Muscle of leg (tissue), 3 donors: ENCODE measurements at regions not wholly inside any gene's neighbourhood (a gene's known extent, or its start where the extent isn't known, plus 50 kb on each side); places are given as distances from the start of the nearest gene placed in this dataset.

Source experiments
- DNase-seq: peaks from one replicate; pipeline ENCODE4 v3.0.0; 2013
- H3K27ac ChIP-seq: one replicate; pipeline ENCODE4 v1.5.1; 2013; ENCODE audit warnings: mild to moderate bottlenecking, low read length, control low read depth
- H3K27me3 ChIP-seq: one replicate; pipeline ENCODE4 v1.6.1; 2013; ENCODE audit warnings: low read length; ENCODE audit not compliant: control insufficient read depth, insufficient read depth
- H3K36me3 ChIP-seq: one replicate; pipeline ENCODE4 v1.6.1; 2013; ENCODE audit warnings: low read length; ENCODE audit not compliant: control insufficient read depth, insufficient read depth
- H3K4me1 ChIP-seq: one replicate; pipeline ENCODE4 v1.6.1; 2013; ENCODE audit warnings: low read length; ENCODE audit not compliant: control insufficient read depth, insufficient read depth
- H3K4me3 ChIP-seq: one replicate; pipeline ENCODE4 v1.5.1; 2013; ENCODE audit warnings: low read length, control low read depth
- H3K9me3 ChIP-seq: replicated peaks from 2 replicates; pipeline ENCODE4 v1.6.1; 2013; ENCODE audit warnings: low read depth, low read length; ENCODE audit not compliant: control insufficient read depth
- WGBS: methylation state at CpG from one replicate; pipeline ENCODE4 v1.1.5; 2013; ENCODE audit warnings: missing lambda C conversion rate; ENCODE audit not compliant: insufficient coverage; 5-methylcytosine and 5-hydroxymethylcytosine counted together

DNA sequence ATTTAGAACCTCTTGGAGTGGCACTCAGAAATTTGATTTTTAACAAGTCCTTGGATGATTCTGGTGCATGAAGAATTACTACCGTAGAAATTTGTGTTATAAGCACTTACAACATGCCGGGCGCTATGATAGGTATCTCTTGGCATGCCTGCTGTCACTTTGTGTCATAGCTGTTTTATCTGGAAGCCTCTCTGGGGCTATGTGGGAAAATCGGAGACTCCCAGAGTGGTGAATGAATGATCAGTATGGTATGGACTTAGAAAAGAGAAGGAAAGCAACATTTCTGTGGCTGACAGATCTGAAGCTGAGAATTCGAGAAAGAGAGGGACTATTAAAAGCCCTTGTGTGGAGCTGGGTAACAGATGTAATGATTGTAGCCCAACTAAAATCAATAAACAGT is 177.4 kb upstream of the MAMLD1 start:
- H3K27me3 ChIP-seq = peaks cover 4% of the 10 kb centered on the region
- no peak for DNase-seq
- H3K9me3 ChIP-seq = no peaks in the 10 kb centered on the region
- H3K4me3 ChIP-seq = no peak overlapping the region
- no peak overlapping the region for H3K27ac ChIP-seq
- 89% methylated on average over 5 of the region's 5 CpGs for WGBS
- H3K4me1 ChIP-seq = no peaks in the 10 kb centered on the region
- H3K36me3 ChIP-seq = no peaks in the 10 kb centered on the region

DNA sequence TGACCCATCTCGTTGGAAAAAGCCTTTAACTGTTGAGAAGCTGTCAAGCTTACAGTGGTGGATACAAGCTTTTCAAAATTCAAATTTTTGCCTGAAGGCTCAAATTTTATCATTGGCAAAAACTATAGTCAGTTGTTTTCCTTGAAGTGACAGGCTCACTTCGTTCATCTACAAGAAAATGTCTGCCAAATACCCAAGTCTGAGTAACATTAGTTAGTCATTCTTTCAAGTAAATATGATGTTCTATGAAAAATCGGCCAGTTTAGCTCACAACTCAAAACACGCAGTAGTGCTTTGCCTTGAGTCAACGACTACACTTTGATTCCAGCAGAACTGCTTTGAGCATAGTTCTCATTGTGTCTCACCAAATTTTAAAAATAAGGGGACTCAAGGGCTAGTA is 170.3 kb upstream of the MAMLD1 start:
- Histone ChIP-seq H3K9me3 (no peaks in the 10 kb centered on the region), H3K27me3 (peaks cover 4% of the 10 kb centered on the region), H3K4me1 (no peaks in the 10 kb centered on the region), H3K27ac (no peak overlapping the region), H3K36me3 (no peaks in the 10 kb centered on the region), H3K4me3 (no peak overlapping the region)
- DNase-seq = no peak
- no CpG with 5 or more reads among the region's 5 CpGs for WGBS

- Histone ChIP-seq H3K27ac (no peak overlapping the region), H3K27me3 (peaks cover 6% of the 10 kb centered on the region), H3K4me1 (peaks cover 22% of the 10 kb centered on the region), H3K4me3 (no peak overlapping the region), H3K36me3 (no peaks in the 10 kb centered on the region), H3K9me3 (no peaks in the 10 kb centered on the region)
- no peak for DNase-seq
- WGBS = 50% methylated on average over 1 of the region's 3 CpGs
These were observed 166.8 kb upstream of the MAMLD1 start for GRCh38 chrX:150196285-150196684.

DNA sequence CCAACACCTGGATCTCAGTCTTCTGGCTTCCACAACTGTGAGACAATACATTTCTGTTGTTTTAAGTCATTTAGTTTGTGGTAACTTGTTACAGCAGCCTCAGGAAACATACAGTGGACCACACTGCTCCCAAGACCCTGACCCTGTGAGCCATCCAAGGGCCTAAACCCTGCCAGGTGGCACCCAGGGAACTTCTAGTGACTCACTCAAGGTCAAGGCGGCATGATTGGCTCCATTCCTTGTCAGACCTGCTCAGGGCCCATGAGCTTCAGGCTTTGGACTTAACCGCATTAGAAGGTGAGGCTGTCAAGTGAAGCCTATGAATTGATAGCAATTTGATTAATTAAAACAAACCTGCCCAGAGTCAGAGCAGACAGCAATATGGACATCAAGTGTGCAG is 165.7 kb upstream of the MAMLD1 start:
- Histone ChIP-seq H3K36me3 (no peaks in the 10 kb centered on the region), H3K4me3 (no peak overlapping the region), H3K9me3 (no peaks in the 10 kb centered on the region), H3K27ac (no peak overlapping the region), H3K27me3 (peaks cover 6% of the 10 kb centered on the region), H3K4me1 (peaks cover 22% of the 10 kb centered on the region)
- DNase-seq = no peak
- 76% methylated on average over 2 of the region's 2 CpGs for WGBS

DNA sequence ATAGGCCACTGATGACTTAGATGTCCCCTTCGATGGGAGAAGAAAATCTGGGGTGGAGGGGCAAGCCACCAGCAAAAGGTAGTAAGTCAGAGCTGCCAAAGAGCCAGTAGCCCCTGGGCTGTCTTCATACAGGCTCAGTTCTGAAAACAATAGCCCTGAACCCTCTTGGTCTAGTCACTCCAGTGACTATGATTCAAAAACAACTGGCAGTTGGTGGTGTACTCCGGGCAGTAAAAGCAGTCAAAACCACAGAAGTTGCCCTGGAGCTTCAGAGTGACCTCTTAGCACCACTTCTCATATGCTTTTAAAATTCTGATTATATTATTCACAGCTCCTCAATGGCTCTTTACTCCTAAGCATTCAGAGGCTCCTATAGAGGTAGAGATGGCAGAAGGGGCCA is 164.3 kb upstream of the MAMLD1 start:
- WGBS = 43% methylated on average over 1 of the region's 2 CpGs
- no peaks in the 10 kb centered on the region for H3K36me3 ChIP-seq
- no peaks in the 10 kb centered on the region for H3K9me3 ChIP-seq
- H3K27ac ChIP-seq = no peak overlapping the region
- H3K27me3 ChIP-seq = peaks cover 6% of the 10 kb centered on the region
- no peak for DNase-seq
- peaks cover 26% of the 10 kb centered on the region for H3K4me1 ChIP-seq
- H3K4me3 ChIP-seq = no peak overlapping the region

DNA sequence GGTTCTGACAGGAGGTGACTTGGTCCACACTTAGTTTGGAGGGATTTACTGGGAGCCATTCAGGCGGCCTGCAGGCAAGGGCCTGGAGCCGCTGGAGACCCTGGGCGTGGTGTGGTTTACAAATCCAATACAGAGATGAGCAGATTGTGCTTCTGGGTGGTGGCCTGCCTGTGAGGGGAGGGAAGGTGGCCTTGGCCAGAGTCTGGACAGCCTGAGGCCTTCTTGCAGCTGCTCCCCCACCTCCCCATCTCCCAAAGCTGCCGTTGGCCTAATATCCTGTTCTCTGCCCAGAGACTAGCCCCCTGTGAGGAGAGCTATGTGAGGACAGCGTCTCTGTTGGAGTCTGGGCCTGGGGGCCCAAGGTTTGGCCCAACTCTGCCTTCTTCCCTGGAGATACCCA is 163.9 kb upstream of the MAMLD1 start:
- Histone ChIP-seq H3K36me3 (no peaks in the 10 kb centered on the region), H3K27me3 (peaks cover 6% of the 10 kb centered on the region), H3K4me1 (peaks cover 26% of the 10 kb centered on the region), H3K9me3 (no peaks in the 10 kb centered on the region), H3K4me3 (no peak overlapping the region), H3K27ac (no peak overlapping the region)
- WGBS = 58% methylated on average over 4 of the region's 5 CpGs
- DNase-seq = no peak

- Histone ChIP-seq H3K9me3 (no peaks in the 10 kb centered on the region), H3K4me3 (no peak overlapping the region), H3K36me3 (no peaks in the 10 kb centered on the region), H3K27ac (no peak overlapping the region), H3K27me3 (peaks cover 6% of the 10 kb centered on the region), H3K4me1 (peaks cover 26% of the 10 kb centered on the region)
- 88% methylated on average over 2 of the region's 3 CpGs for WGBS
- no peak for DNase-seq
These were observed 163.3 kb upstream of the MAMLD1 start for GRCh38 chrX:150199803-150200202.

GRCh38 chrX:150200361-150200760 is 162.8 kb upstream of the MAMLD1 start:
- H3K27me3 ChIP-seq = peaks cover 8% of the 10 kb centered on the region
- no peak for DNase-seq
- no peaks in the 10 kb centered on the region for H3K36me3 ChIP-seq
- H3K4me3 ChIP-seq = no peak overlapping the region
- WGBS = no CpG with 5 or more reads among the region's 2 CpGs
- no peak overlapping the region for H3K27ac ChIP-seq
- H3K4me1 ChIP-seq = peaks cover 26% of the 10 kb centered on the region
- H3K9me3 ChIP-seq = no peaks in the 10 kb centered on the region

- H3K36me3 ChIP-seq = no peaks in the 10 kb centered on the region
- H3K4me3 ChIP-seq = no peak overlapping the region
- H3K4me1 ChIP-seq = peaks cover 26% of the 10 kb centered on the region
- no peaks in the 10 kb centered on the region for H3K9me3 ChIP-seq
- peaks cover 8% of the 10 kb centered on the region for H3K27me3 ChIP-seq
- 51% methylated on average over 4 of the region's 5 CpGs for WGBS
- H3K27ac ChIP-seq = no peak overlapping the region
- DNase-seq = peak; percentile 77
These were observed 162.3 kb upstream of the MAMLD1 start for GRCh38 chrX:150200820-150201287.

GRCh38 chrX:150201391-150201790 is 161.7 kb upstream of the MAMLD1 start:
- H3K9me3 ChIP-seq = no peaks in the 10 kb centered on the region
- peaks cover 10% of the 10 kb centered on the region for H3K27me3 ChIP-seq
- 82% methylated on average over 5 of the region's 7 CpGs for WGBS
- peaks cover 26% of the 10 kb centered on the region for H3K4me1 ChIP-seq
- H3K4me3 ChIP-seq = no peak overlapping the region
- no peak for DNase-seq
- H3K27ac ChIP-seq = no peak overlapping the region
- H3K36me3 ChIP-seq = no peaks in the 10 kb centered on the region

GRCh38 chrX:150201841-150202240 is 161.3 kb upstream of the MAMLD1 start:
- Histone ChIP-seq H3K4me3 (no peak overlapping the region), H3K4me1 (peaks cover 26% of the 10 kb centered on the region), H3K9me3 (no peaks in the 10 kb centered on the region), H3K27me3 (peaks cover 12% of the 10 kb centered on the region), H3K36me3 (no peaks in the 10 kb centered on the region), H3K27ac (no peak overlapping the region)
- no peak for DNase-seq
- no CpG with 5 or more reads among the region's 3 CpGs for WGBS
